Body of pancreas (tissue), 4 donors: ENCODE measurements at regions not wholly inside any gene's neighbourhood (a gene's known extent, or its start where the extent isn't known, plus 50 kb on each side); places are given as distances from the start of the nearest gene placed in this dataset.
"Not testable (repeated sequence)": the region's sequence is repeated elsewhere in the genome, so short reads cannot be mapped to it uniquely, and the experiment has no call there.

Experiments
- ATAC-seq: fragments of 150-250 bp; one replicate; pipeline ENCODE4 v1.9.1; 2016
- DNase-seq, 4 donors: peaks; one replicate each; pipeline ENCODE4 v3.0.0-alpha.2; 2019
- H3K27ac ChIP-seq, 4 donors: fragments of 200-600 bp; sonication (generic); 1 replicate in 3 of 4; 2 replicates in 1 of 4; pipeline versions ENCODE4 v1.5.1 to v1.6.1; 2016 to 2019; ENCODE audit warnings: mild to moderate bottlenecking in 1 of 4, mixed read lengths in 1 of 4, moderate library complexity in 1 of 4
- H3K27me3 ChIP-seq, 2 donors: fragments of 200-600 bp; sonication (generic); one replicate each; pipeline ENCODE4 v1.6.0; 2016; ENCODE audit warnings: mild to moderate bottlenecking in 1 of 2
- H3K36me3 ChIP-seq, 2 donors: fragments of 200-600 bp; sonication (generic); replicated peaks in 1 of 2; 2 replicates each; pipeline ENCODE4 v1.5.1; 2016; ENCODE audit warnings: low read depth in 2 of 2; ENCODE audit not compliant: insufficient read depth in 1 of 2
- H3K4me1 ChIP-seq: fragments of 200-600 bp; sonication (generic); one replicate; pipeline ENCODE4 v1.6.0; 2016
- H3K4me3 ChIP-seq, 2 donors: fragments of 200-600 bp; sonication (generic); 1 replicate in 1 of 2; 2 replicates in 1 of 2; pipeline ENCODE4 v1.5.1; 2016 to 2019
- H3K9me3 ChIP-seq, 3 donors: fragments of 200-600 bp; sonication (generic); 1 replicate in 2 of 3; 2 replicates in 1 of 3; pipeline ENCODE4 v1.5.1; 2016
- POLR2A ChIP-seq, 3 donors: fragments of 450-650 bp; IDR thresholded peaks; one replicate each; pipeline ENCODE4 v1.6.1; 2016; ENCODE audit warnings: antibody characterized with exemption in 3 of 3, mild to moderate bottlenecking in 2 of 3
- WGBS, 2 donors: methylation state at CpG; one replicate each; pipeline ENCODE4 v1.1.5; 2017; 5-methylcytosine and 5-hydroxymethylcytosine counted together
- intact Hi-C: fragments of 100-400 bp; cut with DNase I; formaldehyde crosslinking; loops from one replicate; pipeline ENCODE4 v1.15.1; 2023
- TF ChIP-seq, protein P1 (sequence below), 7 experiments: fragments of 450-650 bp in 4 of 7; fragments of 200-600 bp in 3 of 7; sonication (generic) in 3 of 7; IDR thresholded peaks; one replicate each; pipeline ENCODE4 v1.5.1; 2016 to 2019; ENCODE audit warnings: antibody characterized with exemption in 7 of 7

DNA sequence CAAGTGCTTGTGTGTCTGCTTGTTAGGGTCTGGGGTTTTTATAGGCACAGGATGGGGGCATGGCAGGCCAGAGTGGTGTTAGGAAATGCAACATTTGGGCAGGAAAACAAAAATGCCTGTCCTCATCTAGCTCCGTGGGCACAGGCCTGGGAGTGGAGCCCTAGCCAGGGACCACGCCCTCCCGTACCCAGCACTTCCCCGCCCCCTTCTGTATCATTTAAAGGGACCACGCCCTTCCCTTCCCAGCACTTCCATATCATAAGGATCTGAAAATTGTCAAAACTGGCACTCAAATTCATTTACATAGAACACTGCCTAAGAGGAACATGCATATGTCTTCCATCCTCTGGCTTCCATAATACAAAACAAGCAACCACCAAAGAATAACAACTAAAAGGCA is 185.8 kb downstream of the B3GLCT start:
- Histone ChIP-seq H3K27ac (no peak overlapping the region), H3K4me3 (no peak overlapping the region), H3K9me3 (no peaks in the 10 kb centered on the region), H3K36me3 (no peaks in the 10 kb centered on the region), H3K27me3 (no peaks in the 10 kb centered on the region), H3K4me1 (no peaks in the 10 kb centered on the region)
- intact Hi-C loops: no loop called here
- no peak for DNase-seq
- ATAC-seq: no peak
- WGBS, 2 donors: 46 to 48% methylated on average over 5 of the region's 5 CpGs
- TF ChIP-seq, protein P1, sequence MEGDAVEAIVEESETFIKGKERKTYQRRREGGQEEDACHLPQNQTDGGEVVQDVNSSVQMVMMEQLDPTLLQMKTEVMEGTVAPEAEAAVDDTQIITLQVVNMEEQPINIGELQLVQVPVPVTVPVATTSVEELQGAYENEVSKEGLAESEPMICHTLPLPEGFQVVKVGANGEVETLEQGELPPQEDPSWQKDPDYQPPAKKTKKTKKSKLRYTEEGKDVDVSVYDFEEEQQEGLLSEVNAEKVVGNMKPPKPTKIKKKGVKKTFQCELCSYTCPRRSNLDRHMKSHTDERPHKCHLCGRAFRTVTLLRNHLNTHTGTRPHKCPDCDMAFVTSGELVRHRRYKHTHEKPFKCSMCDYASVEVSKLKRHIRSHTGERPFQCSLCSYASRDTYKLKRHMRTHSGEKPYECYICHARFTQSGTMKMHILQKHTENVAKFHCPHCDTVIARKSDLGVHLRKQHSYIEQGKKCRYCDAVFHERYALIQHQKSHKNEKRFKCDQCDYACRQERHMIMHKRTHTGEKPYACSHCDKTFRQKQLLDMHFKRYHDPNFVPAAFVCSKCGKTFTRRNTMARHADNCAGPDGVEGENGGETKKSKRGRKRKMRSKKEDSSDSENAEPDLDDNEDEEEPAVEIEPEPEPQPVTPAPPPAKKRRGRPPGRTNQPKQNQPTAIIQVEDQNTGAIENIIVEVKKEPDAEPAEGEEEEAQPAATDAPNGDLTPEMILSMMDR (IDR thresholded peaks at IDR 0.05): no peak
- TF ChIP-seq POLR2A (IDR thresholded peaks at IDR 0.05): no peak

DNA sequence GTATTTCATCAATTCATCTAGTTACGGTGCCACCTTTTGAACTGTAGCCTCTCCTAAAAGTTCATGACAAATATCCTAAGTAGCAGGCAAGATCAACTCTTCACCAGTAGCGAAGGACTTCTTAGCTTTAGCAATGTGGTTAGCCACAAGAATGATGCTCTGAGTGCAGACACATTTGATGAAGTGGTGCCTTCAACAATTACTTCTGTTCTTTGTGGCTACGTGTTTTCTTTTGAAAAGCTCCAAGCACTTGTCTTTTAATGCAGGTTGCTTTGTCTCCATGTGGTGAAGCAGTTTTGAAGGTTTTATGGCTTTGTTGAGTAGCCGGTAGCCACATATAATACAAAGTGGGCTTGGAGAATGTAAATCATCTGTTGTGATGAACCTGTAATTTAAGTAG is 194.7 kb downstream of the B3GLCT start:
- no peaks in the 10 kb centered on the region for H3K9me3 ChIP-seq
- TF ChIP-seq, protein P1 (IDR thresholded peaks at IDR 0.05): no peak
- no peak for TF ChIP-seq POLR2A (IDR thresholded peaks at IDR 0.05)
- no peaks in the 10 kb centered on the region for H3K4me1 ChIP-seq
- intact Hi-C loops: no loop called here
- H3K4me3 ChIP-seq: no peak overlapping the region
- H3K27ac ChIP-seq: no peak overlapping the region
- DNase-seq (no peak), ATAC-seq (no peak)
- H3K27me3 ChIP-seq: no peaks in the 10 kb centered on the region
- H3K36me3 ChIP-seq: no peaks in the 10 kb centered on the region
- WGBS, 2 donors: 74 to 76% methylated on average over 4 of the region's 4 CpGs

DNA sequence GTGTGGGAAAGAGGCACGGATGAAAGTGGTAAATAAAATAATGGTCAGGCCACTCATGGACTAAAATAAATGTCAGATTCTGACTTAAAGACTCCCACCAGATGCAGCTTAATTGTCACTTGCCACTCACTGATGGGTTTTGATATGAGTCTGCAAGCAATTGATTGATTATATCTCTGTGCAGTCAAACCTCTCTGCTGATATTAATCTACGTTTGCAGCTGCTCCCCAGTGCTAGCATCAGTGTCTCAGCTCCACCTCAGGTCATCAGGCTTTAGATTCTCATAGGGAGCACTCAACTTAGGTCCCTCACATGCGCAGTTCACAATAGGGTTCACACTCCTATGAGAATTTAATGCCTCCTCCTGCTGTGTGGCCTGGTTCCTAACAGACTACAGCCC is 195.3 kb downstream of the B3GLCT start:
- Histone ChIP-seq H3K27me3 (no peaks in the 10 kb centered on the region), H3K9me3 (no peaks in the 10 kb centered on the region), H3K4me3 (no peak overlapping the region), H3K36me3 (no peaks in the 10 kb centered on the region), H3K27ac (no peak overlapping the region), H3K4me1 (no peaks in the 10 kb centered on the region)
- ATAC-seq (no peak), DNase-seq (no peak)
- intact Hi-C loops: no loop called here
- WGBS, 2 donors: 62 to 63% methylated on average over 3 of the region's 3 CpGs
- TF ChIP-seq, protein P1 (IDR thresholded peaks at IDR 0.05): no peak
- TF ChIP-seq POLR2A (IDR thresholded peaks at IDR 0.05): no peak

DNA sequence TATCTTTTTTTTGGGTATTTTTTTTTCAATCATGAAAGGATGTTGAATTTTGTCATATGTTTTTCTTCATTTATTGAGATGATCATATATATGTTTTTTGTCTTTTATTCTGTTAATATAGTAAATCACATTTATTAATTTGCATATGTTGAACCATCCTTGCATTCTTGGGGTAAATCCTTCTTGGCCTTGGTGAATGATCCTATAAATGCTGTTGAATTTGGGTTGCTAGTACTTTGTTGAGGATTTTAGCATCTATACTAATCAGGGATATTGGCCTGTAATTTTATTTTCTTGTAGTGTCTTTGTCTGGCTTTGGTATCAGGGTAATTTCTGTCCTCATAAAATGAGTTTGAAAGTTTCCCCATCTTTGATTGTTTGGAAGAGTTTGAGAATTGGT is 199.9 kb downstream of the B3GLCT start:
- no peaks in the 10 kb centered on the region for H3K9me3 ChIP-seq
- intact Hi-C loops: no loop called here

DNA sequence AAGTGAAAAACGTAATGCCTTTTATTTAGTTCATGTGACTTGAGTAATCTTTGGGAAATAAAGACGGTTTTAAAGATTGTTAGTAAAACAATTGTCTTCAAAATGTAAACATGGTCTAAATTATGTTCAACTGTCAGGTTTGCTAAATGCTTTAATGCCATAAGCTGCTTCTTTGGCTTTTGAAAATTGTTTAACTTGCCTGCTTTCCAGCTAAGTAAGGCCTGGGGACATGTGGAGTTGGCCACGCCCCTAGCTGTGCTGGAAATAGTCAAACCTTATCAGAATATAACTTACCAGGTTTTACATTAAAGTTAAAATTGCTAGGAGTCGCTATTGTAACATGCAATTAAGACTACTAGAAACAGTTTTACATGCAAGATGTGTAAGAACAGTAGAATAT is 203.9 kb downstream of the B3GLCT start:
- DNase-seq, ATAC-seq, H3K4me1 ChIP-seq, H3K4me3 ChIP-seq, H3K27ac ChIP-seq, H3K9me3 ChIP-seq, H3K36me3 ChIP-seq, intact Hi-C loops, H3K27me3 ChIP-seq: not testable (repeated sequence)
- WGBS, 2 donors: 58 to 67% methylated on average over 4 of the region's 4 CpGs

More for the DNA sequence above, 199.9 kb downstream of the B3GLCT start:
- DNase-seq: no peak
- H3K4me1 ChIP-seq: no peaks in the 10 kb centered on the region
- ATAC-seq: no peak
- no peaks in the 10 kb centered on the region for H3K36me3 ChIP-seq
- H3K27me3 ChIP-seq: no peaks in the 10 kb centered on the region
- H3K4me3 ChIP-seq: no peak overlapping the region
- TF ChIP-seq, protein P1 (IDR thresholded peaks at IDR 0.05): no peak
- TF ChIP-seq POLR2A (IDR thresholded peaks at IDR 0.05): no peak
- no peak overlapping the region for H3K27ac ChIP-seq
